HG03575 (cell line): ENCODE measurements at regions not wholly inside any gene's neighbourhood (a gene's known extent, or its start where the extent isn't known, plus 50 kb on each side); places are given as distances from the start of the nearest gene placed in this dataset.

Source experiments
- ATAC-seq: cut with Tn5 transposase; IDR thresholded peaks from one replicate; pipeline ENCODE4 v1.9.1; 2021; ENCODE audit not compliant: unreplicated experiment, insufficient number of reproducible peaks, low FRiP score; ENCODE audit errors: extremely low read depth

GRCh38 chrX:113959912-113960626 lies 623.8 kb upstream of the HTR2C start:
- ATAC-seq = no peak

- no peak for ATAC-seq
Observed at GRCh38 chrX:113956936-113957335, 627.0 kb upstream of the HTR2C start.

GRCh38 chrX:113954297-113954696 lies 629.6 kb upstream of the HTR2C start:
- no peak for ATAC-seq

- no peak for ATAC-seq
Observed at GRCh38 chrX:113950081-113950678, 633.7 kb upstream of the HTR2C start.

- no peak for ATAC-seq
Observed at GRCh38 chrX:113947548-113947947, 636.3 kb upstream of the HTR2C start.

GRCh38 chrX:113935518-113935917 lies 648.4 kb upstream of the HTR2C start:
- ATAC-seq = no peak

- no peak for ATAC-seq
Observed at GRCh38 chrX:113933931-113934330, 650.0 kb upstream of the HTR2C start.

GRCh38 chrX:113929004-113929403 lies 654.9 kb upstream of the HTR2C start:
- no peak for ATAC-seq

GRCh38 chrX:113920661-113921060 lies 663.2 kb upstream of the HTR2C start:
- no peak for ATAC-seq

- no peak for ATAC-seq
Observed at GRCh38 chrX:113919387-113919786, 664.5 kb upstream of the HTR2C start.

GRCh38 chrX:113906168-113906567 lies 677.7 kb upstream of the HTR2C start:
- no peak for ATAC-seq

- no peak for ATAC-seq
Observed at GRCh38 chrX:113892891-113893290, 691.0 kb upstream of the HTR2C start.

GRCh38 chrX:113892401-113892800 lies 691.5 kb upstream of the HTR2C start:
- no peak for ATAC-seq

- no peak for ATAC-seq
Observed at GRCh38 chrX:113873056-113873455, 710.8 kb upstream of the HTR2C start.

GRCh38 chrX:113868711-113869110 lies 715.2 kb upstream of the HTR2C start:
- ATAC-seq = no peak

- no peak for ATAC-seq
Observed at GRCh38 chrX:113868177-113868576, 715.7 kb upstream of the HTR2C start.

- ATAC-seq = no peak
Observed at GRCh38 chrX:113849408-113849807, 734.5 kb upstream of the HTR2C start.

GRCh38 chrX:113833096-113834055 lies 750.5 kb upstream of the HTR2C start:
- no peak for ATAC-seq

- ATAC-seq = no peak
Observed at GRCh38 chrX:113828470-113828869, 755.4 kb upstream of the HTR2C start.

GRCh38 chrX:113818346-113818745 lies 765.5 kb upstream of the HTR2C start:
- ATAC-seq = no peak
